ENCODE measurements at regions not wholly inside any gene's neighbourhood (a gene's known extent, or its start where the extent isn't known, plus 50 kb on each side); places are given as distances from the start of the nearest gene placed in this dataset.
"Not testable (repeated sequence)": the region's sequence is repeated elsewhere in the genome, so short reads cannot be mapped to it uniquely, and the experiment has no call there.

- no peak for DNase-seq (ENCODE audit: low read depth)
Measured at GRCh38 chr3:72660270-72661114, 187.8 kb downstream of the SHQ1 start.

DNA sequence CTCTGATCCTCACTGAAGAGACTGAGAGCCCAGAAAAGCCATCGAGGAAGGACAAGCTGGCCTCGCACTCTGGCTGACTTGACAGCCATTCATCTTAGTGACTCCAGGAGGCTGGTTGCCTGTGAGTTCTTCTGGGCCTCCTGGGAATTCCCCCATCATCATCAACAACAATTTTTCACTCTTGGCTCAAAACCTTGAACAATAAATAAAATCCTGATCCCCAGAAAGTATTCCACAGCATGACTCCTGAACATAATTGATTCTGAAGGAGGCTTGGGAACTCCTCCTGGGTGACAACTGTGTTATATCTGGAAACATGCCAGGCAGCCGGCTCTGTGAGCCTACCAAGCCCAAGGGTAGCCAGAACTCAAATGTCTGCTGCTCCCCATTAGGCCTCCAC, 188.6 kb downstream of the SHQ1 start:
- DNase-seq (ENCODE audit: low read depth) = no peak

GRCh38 chr3:72659188-72659587, 189.1 kb downstream of the SHQ1 start:
- DNase-seq (ENCODE audit: low read depth) = no peak

DNA sequence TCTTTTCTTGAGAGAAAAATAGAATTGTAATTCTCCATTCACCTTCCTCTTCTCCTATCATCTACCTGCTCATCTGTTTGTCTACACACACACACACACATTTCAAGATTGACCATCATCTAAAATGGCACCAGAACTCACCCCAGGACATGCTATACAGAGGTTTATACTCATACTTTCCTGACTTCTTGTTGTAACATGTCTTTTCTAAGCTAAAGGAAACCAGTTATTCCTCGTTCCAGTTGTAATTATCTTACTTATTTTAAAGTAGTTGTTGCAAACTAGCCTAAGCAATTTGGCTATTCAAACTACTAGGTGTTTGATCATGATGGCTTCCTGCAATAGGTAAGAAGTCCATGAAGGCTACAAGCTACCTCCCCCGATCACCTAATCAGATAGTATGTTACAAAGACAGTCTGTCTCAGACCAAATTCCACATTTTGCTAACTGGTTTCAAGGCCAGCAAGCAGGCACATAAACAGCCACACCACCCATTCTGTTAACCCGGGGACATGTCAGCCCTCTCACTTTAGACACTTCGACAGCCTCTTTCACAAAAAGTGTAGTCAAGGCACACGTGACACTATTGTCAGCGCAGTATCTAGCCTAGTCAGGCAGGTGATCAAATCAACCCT, 189.7 kb downstream of the SHQ1 start:
- no peak for DNase-seq (ENCODE audit: low read depth)

DNA sequence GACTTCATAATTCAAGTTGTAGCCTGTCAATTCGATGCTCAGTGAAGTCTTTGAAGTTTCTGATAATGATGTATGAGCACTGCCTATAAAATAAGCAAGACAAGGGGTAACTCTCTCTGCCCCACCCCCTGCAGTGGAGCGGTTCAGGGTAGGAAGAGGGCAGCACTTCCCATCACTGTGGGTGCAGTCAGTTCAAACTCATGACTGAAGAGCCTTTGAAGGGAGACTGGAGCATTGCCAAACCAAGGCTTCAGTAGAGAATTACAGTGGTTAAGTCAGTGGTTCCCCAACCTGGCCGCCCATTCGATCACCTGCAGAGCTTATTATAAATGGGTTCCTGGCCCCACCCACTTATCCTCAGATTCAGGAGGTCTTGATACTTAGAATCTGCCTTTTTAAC, 190.6 kb downstream of the SHQ1 start:
- no peak for DNase-seq (ENCODE audit: low read depth)

- no peak for DNase-seq (ENCODE audit: low read depth)
Measured at GRCh38 chr3:72655723-72656122, 192.5 kb downstream of the SHQ1 start.

GRCh38 chr3:72655131-72655551, 193.1 kb downstream of the SHQ1 start:
- DNase-seq (ENCODE audit: low read depth) = no peak

- DNase-seq (ENCODE audit: low read depth) = no peak
Measured at GRCh38 chr3:72652395-72652794, 195.8 kb downstream of the SHQ1 start.

DNA sequence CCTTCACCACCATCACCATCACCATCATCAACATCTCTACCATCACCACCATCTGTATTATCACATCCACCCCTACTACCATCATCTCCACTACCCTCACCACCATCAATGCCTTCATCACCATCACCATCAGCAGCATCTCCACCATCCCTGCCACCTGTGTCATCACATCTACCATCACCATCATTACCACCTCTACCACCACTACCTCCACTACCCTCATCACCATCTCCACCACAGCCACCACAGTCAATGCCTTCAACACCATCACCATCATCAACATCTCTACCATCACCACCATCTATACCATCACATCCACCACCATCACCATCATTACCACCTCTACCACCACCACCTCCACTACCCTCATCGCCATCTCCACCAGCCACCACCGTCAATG, 196.7 kb downstream of the SHQ1 start:
- no peak for DNase-seq (ENCODE audit: low read depth)

DNA sequence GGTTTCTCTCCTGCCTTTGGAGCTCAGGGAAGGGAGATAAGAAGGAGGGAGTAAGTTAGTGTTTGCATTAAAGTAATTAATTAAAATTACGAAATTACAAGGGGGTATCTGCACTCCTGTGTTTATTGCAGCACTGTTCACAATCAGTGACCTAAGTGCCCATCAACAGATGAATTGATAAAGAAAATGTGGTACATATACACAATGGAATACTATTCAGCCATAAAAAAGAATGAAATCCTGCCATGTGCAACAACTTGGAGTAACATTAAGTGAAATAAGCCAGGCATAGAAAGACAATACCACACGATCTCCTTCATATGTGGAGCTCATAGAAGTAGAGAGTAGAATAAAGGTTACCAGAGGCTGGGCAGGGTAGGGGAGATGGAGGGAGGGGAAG, 202.0 kb downstream of the SHQ1 start:
- no peak for DNase-seq (ENCODE audit: low read depth)

DNA sequence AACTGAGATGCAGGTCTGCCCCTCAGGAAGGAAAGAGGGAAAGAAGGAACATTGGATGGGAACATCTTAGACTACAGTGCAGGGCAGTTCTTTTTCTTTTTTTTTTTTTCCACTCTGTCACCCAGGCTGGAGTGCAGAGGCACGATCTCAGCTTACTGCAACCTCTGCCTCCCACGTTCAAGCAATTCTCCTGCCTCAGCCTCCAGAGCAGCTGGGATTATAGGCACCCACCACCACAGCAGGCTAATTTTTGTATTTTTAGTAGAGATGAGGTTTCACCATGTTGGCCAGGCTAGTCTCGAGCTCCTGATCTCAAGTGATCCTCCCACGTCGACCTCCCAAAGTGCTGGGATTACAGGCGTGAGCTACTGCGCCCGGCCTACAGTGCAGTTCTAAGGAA, 204.6 kb downstream of the SHQ1 start:
- DNase-seq (ENCODE audit: low read depth) = not testable (repeated sequence)

DNA sequence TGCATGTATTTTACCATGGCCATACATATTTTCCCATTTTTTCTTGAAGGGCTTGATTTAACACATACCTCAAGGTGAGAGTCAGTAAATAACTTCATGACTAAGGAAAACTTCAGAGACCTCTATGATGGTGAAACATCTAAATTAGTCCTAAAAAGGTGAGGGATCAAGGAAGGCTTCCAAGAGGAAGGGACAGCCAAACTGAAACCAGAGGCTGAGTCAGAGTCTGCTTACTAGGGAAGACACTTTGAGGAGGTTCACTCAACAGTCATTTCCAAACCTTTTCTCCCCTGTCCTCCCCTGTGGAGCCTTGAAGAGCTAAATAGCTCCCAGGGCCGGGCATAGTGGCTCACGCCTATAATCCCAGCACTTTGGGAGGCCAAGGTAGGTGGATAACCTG, 206.6 kb downstream of the SHQ1 start:
- DNase-seq (ENCODE audit: low read depth) = no peak

- DNase-seq (ENCODE audit: low read depth) = no peak
Measured at GRCh38 chr3:72641072-72641471, 207.2 kb downstream of the SHQ1 start.

GRCh38 chr3:72636969-72637597, 211.2 kb downstream of the SHQ1 start:
- DNase-seq (ENCODE audit: low read depth) = no peak

DNA sequence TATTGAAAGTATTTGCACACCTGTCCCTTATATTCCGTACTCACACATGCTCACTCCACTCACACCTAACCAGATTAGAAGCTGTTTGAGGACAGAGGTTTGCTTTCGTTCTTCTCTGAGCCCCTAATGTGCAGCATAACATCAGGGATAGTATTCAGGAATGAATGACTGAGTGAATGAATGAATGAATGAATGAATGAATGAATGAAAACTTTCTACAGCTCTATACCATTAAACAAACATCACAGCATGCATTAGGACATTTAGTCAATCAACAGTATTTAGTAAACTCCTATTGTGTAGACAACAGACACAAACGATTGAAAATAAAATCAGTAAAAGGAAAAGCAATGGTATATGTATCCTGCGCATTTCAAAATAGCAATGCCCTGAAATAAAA, 212.7 kb downstream of the SHQ1 start:
- no peak for DNase-seq (ENCODE audit: low read depth)

- no peak for DNase-seq (ENCODE audit: low read depth)
Measured at GRCh38 chr3:72634128-72634527, 214.1 kb downstream of the SHQ1 start.

DNA sequence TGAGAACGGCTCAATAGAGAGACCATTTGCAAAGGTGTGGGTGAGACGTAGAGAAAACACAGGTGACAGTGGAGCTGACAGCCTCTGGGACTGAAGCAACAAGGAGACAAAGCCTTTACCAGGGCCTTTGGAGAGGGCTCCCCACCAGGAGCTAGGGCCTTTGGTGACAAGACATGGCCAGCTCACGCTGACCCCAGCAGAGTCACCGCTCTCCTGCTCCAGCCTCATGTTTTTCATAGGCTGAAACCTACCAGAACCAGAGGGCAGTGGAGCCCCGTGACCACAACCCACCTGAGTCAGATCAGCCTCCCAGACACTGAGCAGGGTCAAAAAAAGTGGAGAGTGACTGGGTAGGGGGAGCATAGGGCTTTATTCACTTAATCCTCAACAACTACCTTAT, 214.7 kb downstream of the SHQ1 start:
- DNase-seq (ENCODE audit: low read depth) = no peak

DNA sequence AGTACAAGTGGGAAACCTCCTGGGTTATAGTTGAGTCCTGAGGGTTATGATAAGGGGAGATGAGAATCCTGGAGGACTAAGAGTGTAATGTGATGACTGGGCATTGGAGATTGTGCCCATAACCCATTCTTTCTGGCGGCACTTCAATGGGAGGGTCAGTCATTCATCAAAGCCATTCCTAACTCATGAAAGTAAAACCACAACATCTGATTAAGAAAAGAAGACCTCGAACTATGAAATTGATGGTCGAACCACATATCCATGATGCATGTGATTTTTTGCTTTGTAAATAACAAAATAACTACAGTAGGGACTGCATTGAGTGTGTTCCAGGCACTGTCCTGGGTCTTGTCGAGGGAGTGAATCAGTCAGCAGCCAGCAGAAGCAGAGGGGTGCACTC, 215.1 kb downstream of the SHQ1 start:
- no peak for DNase-seq (ENCODE audit: low read depth)

DNA sequence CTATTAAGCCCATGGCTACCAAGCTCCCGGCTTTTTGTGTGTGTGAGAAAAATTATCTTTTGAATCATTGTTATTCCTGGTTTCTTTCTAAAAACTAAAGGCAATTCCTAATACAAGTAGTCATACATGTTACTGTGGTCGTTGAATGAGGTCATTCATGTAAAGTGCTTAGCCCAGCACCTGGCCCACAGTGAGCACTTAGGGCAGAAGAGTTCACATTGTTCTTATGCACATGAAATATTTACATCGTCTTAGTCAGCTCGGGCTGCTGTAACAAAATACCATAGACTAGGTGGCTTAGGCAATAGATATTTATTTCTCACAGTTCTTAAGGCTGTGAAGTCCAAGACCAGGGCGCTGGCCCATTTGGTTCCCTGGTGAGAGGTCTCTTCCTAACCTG, 216.1 kb downstream of the SHQ1 start:
- no peak for DNase-seq (ENCODE audit: low read depth)

- no peak for DNase-seq (ENCODE audit: low read depth)
Measured at GRCh38 chr3:72630969-72631344, 217.3 kb downstream of the SHQ1 start.

- no peak for DNase-seq (ENCODE audit: low read depth)
Measured at GRCh38 chr3:72630327-72630968, 217.8 kb downstream of the SHQ1 start.

- no peak for DNase-seq (ENCODE audit: low read depth)
Measured at GRCh38 chr3:72629191-72629631, 219.0 kb downstream of the SHQ1 start.

DNA sequence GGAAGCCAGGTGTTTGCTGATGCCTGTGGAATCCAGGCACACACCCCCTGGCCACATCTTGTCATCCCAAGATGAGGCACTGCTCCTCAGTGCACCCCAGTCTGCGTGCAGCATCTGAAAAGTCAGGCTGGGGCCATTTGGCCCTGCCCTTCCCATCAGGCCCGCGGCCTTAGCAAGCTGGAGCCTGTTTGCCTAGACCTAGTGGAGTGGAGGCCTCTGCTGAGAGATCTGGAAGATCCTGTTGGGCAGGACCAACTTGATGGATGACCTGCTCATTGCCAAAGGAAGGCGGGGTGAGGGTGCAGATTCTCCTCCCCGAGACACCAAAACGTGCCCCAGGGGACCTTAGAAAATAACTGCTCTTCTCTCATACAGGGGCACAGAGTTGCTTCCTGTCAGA, 220.2 kb downstream of the SHQ1 start:
- no peak for DNase-seq (ENCODE audit: low read depth)
